ENCODE measurements at regions not wholly inside any gene's neighbourhood (a gene's known extent, or its start where the extent isn't known, plus 50 kb on each side); places are given as distances from the start of the nearest gene placed in this dataset.
"Not testable (repeated sequence)": the region's sequence is repeated elsewhere in the genome, so short reads cannot be mapped to it uniquely, and the experiment has no call there.

- Histone ChIP-seq H3K9me3 (ENCODE audit: insufficient read depth, low read length, severe bottlenecking) (peaks cover 5% of the 10 kb centered on the region), H3K4me2 (ENCODE audit: insufficient read depth, low read length) (no peak overlapping the region), H3K27me3 (ENCODE audit: insufficient read depth, low read length, poor library complexity) (no peaks in the 10 kb centered on the region), H4K20me1 (ENCODE audit: insufficient read depth, low read length) (no peaks in the 10 kb centered on the region), H3K79me2 (ENCODE audit: insufficient read depth, low read length) (no peaks in the 10 kb centered on the region), H2AFZ (ENCODE audit: low read depth, low read length) (no peak overlapping the region), H3K36me3 (ENCODE audit: insufficient read depth, low read length) (no peaks in the 10 kb centered on the region), H3K4me3 (ENCODE audit: low read depth in 1 of 2, low read length in 2 of 2) (no peak overlapping the region), H3K9ac (ENCODE audit: low read depth, low read length) (no peak overlapping the region), H3K4me1 (ENCODE audit: insufficient read depth, low read length) (no peaks in the 10 kb centered on the region), H3K27ac (ENCODE audit: low read length) (no peak overlapping the region)
- no peak for DNase-seq
- TF ChIP-seq CTCF (IDR thresholded peaks at IDR 0.05; ENCODE audit: borderline replicate concordance, extremely low read depth, low read length, poor library complexity, severe bottlenecking) = no peak
- TF ChIP-seq EZH2 (IDR thresholded peaks at IDR 0.05; ENCODE audit: borderline replicate concordance, low read depth, low read length, severe bottlenecking) = no peak
- no peak for ATAC-seq (ENCODE audit: insufficient read depth, low read depth)
These were observed 260.6 kb downstream of the GOLGA6L6 start for GRCh38 chr15:20280933-20281463.

GRCh38 chr15:20280141-20280932, 261.3 kb downstream of the GOLGA6L6 start:
- not testable (repeated sequence) for H2AFZ ChIP-seq (ENCODE audit: low read depth, low read length); H3K27ac ChIP-seq (ENCODE audit: low read length); H3K9ac ChIP-seq (ENCODE audit: low read depth, low read length); H3K4me1 ChIP-seq (ENCODE audit: insufficient read depth, low read length); H3K9me3 ChIP-seq (ENCODE audit: insufficient read depth, low read length, severe bottlenecking); H3K27me3 ChIP-seq (ENCODE audit: insufficient read depth, low read length, poor library complexity); H3K4me2 ChIP-seq (ENCODE audit: insufficient read depth, low read length); H4K20me1 ChIP-seq (ENCODE audit: insufficient read depth, low read length); H3K36me3 ChIP-seq (ENCODE audit: insufficient read depth, low read length); ATAC-seq (ENCODE audit: insufficient read depth, low read depth); H3K4me3 ChIP-seq (ENCODE audit: low read depth in 1 of 2, low read length in 2 of 2); H3K79me2 ChIP-seq (ENCODE audit: insufficient read depth, low read length); DNase-seq

- H3K4me1 ChIP-seq (ENCODE audit: insufficient read depth, low read length); DNase-seq; H3K36me3 ChIP-seq (ENCODE audit: insufficient read depth, low read length); H3K4me2 ChIP-seq (ENCODE audit: insufficient read depth, low read length); H3K9me3 ChIP-seq (ENCODE audit: insufficient read depth, low read length, severe bottlenecking); H3K79me2 ChIP-seq (ENCODE audit: insufficient read depth, low read length); H2AFZ ChIP-seq (ENCODE audit: low read depth, low read length); H3K9ac ChIP-seq (ENCODE audit: low read depth, low read length); ATAC-seq (ENCODE audit: insufficient read depth, low read depth); H3K27me3 ChIP-seq (ENCODE audit: insufficient read depth, low read length, poor library complexity); H3K4me3 ChIP-seq (ENCODE audit: low read depth in 1 of 2, low read length in 2 of 2); H4K20me1 ChIP-seq (ENCODE audit: insufficient read depth, low read length); H3K27ac ChIP-seq (ENCODE audit: low read length): not testable (repeated sequence)
These were observed 262.5 kb downstream of the GOLGA6L6 start for GRCh38 chr15:20279056-20279455.

GRCh38 chr15:20278376-20278775, 263.2 kb downstream of the GOLGA6L6 start:
- ATAC-seq (ENCODE audit: insufficient read depth, low read depth); H3K27ac ChIP-seq (ENCODE audit: low read length); DNase-seq; H3K27me3 ChIP-seq (ENCODE audit: insufficient read depth, low read length, poor library complexity); H3K4me1 ChIP-seq (ENCODE audit: insufficient read depth, low read length); H3K79me2 ChIP-seq (ENCODE audit: insufficient read depth, low read length); H2AFZ ChIP-seq (ENCODE audit: low read depth, low read length); H4K20me1 ChIP-seq (ENCODE audit: insufficient read depth, low read length); H3K4me3 ChIP-seq (ENCODE audit: low read depth in 1 of 2, low read length in 2 of 2); H3K9me3 ChIP-seq (ENCODE audit: insufficient read depth, low read length, severe bottlenecking); H3K4me2 ChIP-seq (ENCODE audit: insufficient read depth, low read length); H3K9ac ChIP-seq (ENCODE audit: low read depth, low read length); H3K36me3 ChIP-seq (ENCODE audit: insufficient read depth, low read length): not testable (repeated sequence)

- not testable (repeated sequence) for ATAC-seq (ENCODE audit: insufficient read depth, low read depth); H3K4me2 ChIP-seq (ENCODE audit: insufficient read depth, low read length); DNase-seq; H3K9ac ChIP-seq (ENCODE audit: low read depth, low read length); H3K27me3 ChIP-seq (ENCODE audit: insufficient read depth, low read length, poor library complexity); H3K79me2 ChIP-seq (ENCODE audit: insufficient read depth, low read length); H3K4me3 ChIP-seq (ENCODE audit: low read depth in 1 of 2, low read length in 2 of 2); H3K36me3 ChIP-seq (ENCODE audit: insufficient read depth, low read length); H3K4me1 ChIP-seq (ENCODE audit: insufficient read depth, low read length); H4K20me1 ChIP-seq (ENCODE audit: insufficient read depth, low read length); H3K9me3 ChIP-seq (ENCODE audit: insufficient read depth, low read length, severe bottlenecking); H3K27ac ChIP-seq (ENCODE audit: low read length); H2AFZ ChIP-seq (ENCODE audit: low read depth, low read length)
These were observed 264.1 kb downstream of the GOLGA6L6 start for GRCh38 chr15:20277451-20277850.

- not testable (repeated sequence) for H3K4me2 ChIP-seq (ENCODE audit: insufficient read depth, low read length); H2AFZ ChIP-seq (ENCODE audit: low read depth, low read length); H4K20me1 ChIP-seq (ENCODE audit: insufficient read depth, low read length); H3K27ac ChIP-seq (ENCODE audit: low read length); ATAC-seq (ENCODE audit: insufficient read depth, low read depth); H3K4me3 ChIP-seq (ENCODE audit: low read depth in 1 of 2, low read length in 2 of 2); H3K36me3 ChIP-seq (ENCODE audit: insufficient read depth, low read length); H3K4me1 ChIP-seq (ENCODE audit: insufficient read depth, low read length); DNase-seq; H3K9me3 ChIP-seq (ENCODE audit: insufficient read depth, low read length, severe bottlenecking); H3K9ac ChIP-seq (ENCODE audit: low read depth, low read length); H3K27me3 ChIP-seq (ENCODE audit: insufficient read depth, low read length, poor library complexity); H3K79me2 ChIP-seq (ENCODE audit: insufficient read depth, low read length)
These were observed 265.1 kb downstream of the GOLGA6L6 start for GRCh38 chr15:20276312-20277114.

GRCh38 chr15:20275373-20275967, 266.1 kb downstream of the GOLGA6L6 start:
- H3K9ac ChIP-seq (ENCODE audit: low read depth, low read length); H2AFZ ChIP-seq (ENCODE audit: low read depth, low read length); H3K79me2 ChIP-seq (ENCODE audit: insufficient read depth, low read length); H3K27me3 ChIP-seq (ENCODE audit: insufficient read depth, low read length, poor library complexity); H3K27ac ChIP-seq (ENCODE audit: low read length); H4K20me1 ChIP-seq (ENCODE audit: insufficient read depth, low read length); H3K4me2 ChIP-seq (ENCODE audit: insufficient read depth, low read length); H3K9me3 ChIP-seq (ENCODE audit: insufficient read depth, low read length, severe bottlenecking); H3K36me3 ChIP-seq (ENCODE audit: insufficient read depth, low read length); ATAC-seq (ENCODE audit: insufficient read depth, low read depth); DNase-seq; H3K4me1 ChIP-seq (ENCODE audit: insufficient read depth, low read length); H3K4me3 ChIP-seq (ENCODE audit: low read depth in 1 of 2, low read length in 2 of 2): not testable (repeated sequence)

Data from DND-41 (cell line).